GM12878 (cell line): ENCODE measurements at regions not wholly inside any gene's neighbourhood (a gene's known extent, or its start where the extent isn't known, plus 50 kb on each side); places are given as distances from the start of the nearest gene placed in this dataset.

Source experiments
- ATAC-seq: fragments of 200-7000 bp; cut with Tn5 transposase; 3 replicates; pipeline ENCODE4 v1.9.1; 2020; ENCODE audit warnings: mild to moderate bottlenecking, moderate library complexity
- BruUV-seq: library from RNA; stranded (reverse); fragments of 400-500 nt; replicated peaks from 2 replicates; lab custom pipeline; 2021; lab: Mats Ljungman, UMichigan
- CTCF ChIA-PET: fragments of 300-600 bp; sonication (Branson Sonifier 250); formaldehyde crosslinking; extraction: SDS; loops from one replicate; lab custom pipeline; 2021; ENCODE audit warnings: inconsistent platforms; lab: Yijun Ruan, JAX
- POLR2A ChIA-PET: fragments of 350-600 bp; formaldehyde crosslinking; extraction: SDS; loops from one replicate; lab custom pipeline; 2021; ENCODE audit warnings: inconsistent platforms; lab: Charles Lee
- RAD21 ChIA-PET: fragments of 300-600 bp; sonication (Branson Sonifier 250); formaldehyde crosslinking; loops from one replicate; lab custom pipeline; 2023; ENCODE audit warnings: antibody characterized with exemption; ENCODE audit not compliant: unreplicated experiment; lab: Charles Lee
- SMC1A ChIA-PET: fragments of 300-600 bp; sonication (Branson Sonifier 250); formaldehyde crosslinking; loops from one replicate; lab custom pipeline; 2023; ENCODE audit not compliant: unreplicated experiment, uncharacterized antibody; lab: Charles Lee
- DNase-seq: peaks from one replicate; pipeline ENCODE4 v3.0.0-alpha.2; 2011; ENCODE audit warnings: low read depth, low spot score
- FAIRE-seq: peaks from 3 replicates; lab custom pipeline; 2011; peaks lifted over from hg19 to GRCh38; lab: Jason Lieb, UNC
- H2AFZ ChIP-seq: 2 replicates; pipeline ENCODE4 v1.6.0; 2011; ENCODE audit warnings: low read depth, low read length, control low read depth; ENCODE audit not compliant: control insufficient read depth
- H3K27ac ChIP-seq: 2 replicates; pipeline ENCODE4 v1.5.1; 2011; ENCODE audit warnings: control low read depth; ENCODE audit not compliant: control insufficient read depth, insufficient read depth
- H3K27me3 ChIP-seq, 2 experiments: replicated peaks in 1 of 2; 2 replicates each; pipeline versions ENCODE4 v1.6.0 to v1.6.1; 2011; ENCODE audit warnings: low read length in 1 of 2; ENCODE audit not compliant: control insufficient read depth in 2 of 2, insufficient read depth in 2 of 2
- H3K36me3 ChIP-seq, 2 experiments: 2 replicates each; pipeline ENCODE4 v1.5.1; 2011; ENCODE audit warnings: low read length in 1 of 2; ENCODE audit not compliant: control insufficient read depth in 2 of 2, insufficient read depth in 2 of 2
- H3K4me1 ChIP-seq: 2 replicates; pipeline ENCODE4 v1.6.1; 2011; ENCODE audit warnings: mild to moderate bottlenecking, low read length, moderate library complexity, mixed read lengths; ENCODE audit not compliant: control insufficient read depth, insufficient read depth
- H3K4me2 ChIP-seq: 2 replicates; pipeline ENCODE4 v1.6.0; 2011; ENCODE audit warnings: control low read depth; ENCODE audit not compliant: control insufficient read depth, insufficient read depth
- H3K4me3 ChIP-seq: fragments of 200-600 bp; sonication (generic); 2 replicates; pipeline ENCODE4 v1.5.1; 2016
- H3K79me2 ChIP-seq: 2 replicates; pipeline ENCODE4 v1.6.0; 2011; ENCODE audit warnings: low read length; ENCODE audit not compliant: control insufficient read depth, insufficient read depth
- H3K9ac ChIP-seq: 2 replicates; pipeline ENCODE4 v1.8.0; 2011; ENCODE audit warnings: low read length, control low read depth, mixed read lengths; ENCODE audit not compliant: control insufficient read depth, insufficient read depth
- H3K9me3 ChIP-seq: replicated peaks from 3 replicates; pipeline ENCODE4 v1.5.1; 2011; ENCODE audit warnings: mild to moderate bottlenecking, low read length; ENCODE audit not compliant: control insufficient read depth, insufficient read depth
- H4K20me1 ChIP-seq: 2 replicates; pipeline ENCODE4 v1.6.0; 2011; ENCODE audit not compliant: control insufficient read depth, insufficient read depth
- HDAC2 ChIP-seq: fragments of 200-600 bp; sonication (generic); IDR thresholded peaks from 2 replicates; pipeline ENCODE4 v1.6.1; 2017
- TCF12 ChIP-seq: IDR thresholded peaks from 2 replicates; pipeline ENCODE4 v1.6.1; 2011; ENCODE audit warnings: low read depth, mild to moderate bottlenecking, low read length
- ZBED1 ChIP-seq: IDR thresholded peaks from 2 replicates; pipeline ENCODE4 v1.6.1; 2016; ENCODE audit warnings: borderline replicate concordance
- whole genome bisulfite sequencing: methylation state at CpG from one replicate; pipeline ENCODE4 v1.1.6; 2016; ENCODE audit warnings: low lambda C conversion rate; ENCODE audit not compliant: insufficient replicate concordance, insufficient coverage; ENCODE audit errors: missing lambda C conversion rate; 5-methylcytosine and 5-hydroxymethylcytosine counted together
- in situ Hi-C: fragments of 300-500 bp; cut with MboI; formaldehyde crosslinking; loops from 9 replicates; pipeline ENCODE4 v1.14.3; 2018; ENCODE audit warnings: mixed read lengths
- intact Hi-C: fragments of 100-400 bp; cut with micrococcal nuclease; formaldehyde crosslinking; loops from one replicate; pipeline ENCODE4 v1.14.2; 2022; ENCODE audit not compliant: unreplicated experiment
- TF ChIP-seq, protein P1 (sequence below): fragments of 450-650 bp; conservative IDR thresholded peaks from 2 replicates; pipeline ENCODE4 v1.6.1; 2017; ENCODE audit warnings: mild to moderate bottlenecking, moderate library complexity
- TF ChIP-seq, protein P2 (sequence below): fragments of 450-650 bp; IDR thresholded peaks from 2 replicates; pipeline ENCODE4 v1.6.1; 2016; ENCODE audit warnings: mild to moderate bottlenecking

DNA sequence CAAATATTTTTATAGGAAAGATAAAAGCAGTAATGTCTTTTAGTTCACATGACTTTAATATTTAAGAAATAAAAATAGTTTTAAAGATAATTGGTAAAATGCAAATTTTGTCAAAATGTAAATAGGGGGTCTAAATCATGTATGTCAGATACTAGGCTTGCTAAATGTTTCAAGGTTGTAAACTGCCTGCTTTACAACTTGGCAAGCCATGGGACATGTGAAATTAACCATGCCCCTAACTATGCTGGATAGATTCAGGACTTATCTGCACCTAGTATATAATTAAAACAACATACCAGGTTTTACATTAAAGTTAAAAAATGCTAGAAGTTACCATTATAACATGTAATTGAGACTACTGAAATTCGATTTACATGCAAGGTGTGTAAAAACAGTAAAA is 537.3 kb upstream of the MIS18BP1 start:
- H3K4me3 ChIP-seq, result no peak overlapping the region
- CTCF ChIA-PET, result interaction anchor here (0.7 to 1.3 kb wide), 2 partner anchors 9 to 46 kb away, joined by 3 to 4 read pairs; no protein-coding TSS in a partner anchor
- H3K9me3 ChIP-seq, result peaks cover 5% of the 10 kb centered on the region; the same call in 1 of the 3 replicates
- WGBS, result 0% methylated on average over 1 of the region's 1 CpG
- TF ChIP-seq ZBED1, result no peak
- no peak for TF ChIP-seq TCF12
- TF ChIP-seq HDAC2, result no peak
- TF ChIP-seq, protein P1, sequence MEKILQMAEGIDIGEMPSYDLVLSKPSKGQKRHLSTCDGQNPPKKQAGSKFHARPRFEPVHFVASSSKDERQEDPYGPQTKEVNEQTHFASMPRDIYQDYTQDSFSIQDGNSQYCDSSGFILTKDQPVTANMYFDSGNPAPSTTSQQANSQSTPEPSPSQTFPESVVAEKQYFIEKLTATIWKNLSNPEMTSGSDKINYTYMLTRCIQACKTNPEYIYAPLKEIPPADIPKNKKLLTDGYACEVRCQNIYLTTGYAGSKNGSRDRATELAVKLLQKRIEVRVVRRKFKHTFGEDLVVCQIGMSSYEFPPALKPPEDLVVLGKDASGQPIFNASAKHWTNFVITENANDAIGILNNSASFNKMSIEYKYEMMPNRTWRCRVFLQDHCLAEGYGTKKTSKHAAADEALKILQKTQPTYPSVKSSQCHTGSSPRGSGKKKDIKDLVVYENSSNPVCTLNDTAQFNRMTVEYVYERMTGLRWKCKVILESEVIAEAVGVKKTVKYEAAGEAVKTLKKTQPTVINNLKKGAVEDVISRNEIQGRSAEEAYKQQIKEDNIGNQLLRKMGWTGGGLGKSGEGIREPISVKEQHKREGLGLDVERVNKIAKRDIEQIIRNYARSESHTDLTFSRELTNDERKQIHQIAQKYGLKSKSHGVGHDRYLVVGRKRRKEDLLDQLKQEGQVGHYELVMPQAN, result no peak
- TF ChIP-seq, protein P2, sequence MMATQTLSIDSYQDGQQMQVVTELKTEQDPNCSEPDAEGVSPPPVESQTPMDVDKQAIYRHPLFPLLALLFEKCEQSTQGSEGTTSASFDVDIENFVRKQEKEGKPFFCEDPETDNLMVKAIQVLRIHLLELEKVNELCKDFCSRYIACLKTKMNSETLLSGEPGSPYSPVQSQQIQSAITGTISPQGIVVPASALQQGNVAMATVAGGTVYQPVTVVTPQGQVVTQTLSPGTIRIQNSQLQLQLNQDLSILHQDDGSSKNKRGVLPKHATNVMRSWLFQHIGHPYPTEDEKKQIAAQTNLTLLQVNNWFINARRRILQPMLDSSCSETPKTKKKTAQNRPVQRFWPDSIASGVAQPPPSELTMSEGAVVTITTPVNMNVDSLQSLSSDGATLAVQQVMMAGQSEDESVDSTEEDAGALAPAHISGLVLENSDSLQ, result no peak
- POLR2A ChIA-PET, result interaction anchor here (0.6 kb wide), 1 partner anchor 8 kb away, joined by 3 read pairs; no protein-coding TSS in a partner anchor
- in situ Hi-C loops, result no loop called here
- RAD21 ChIA-PET, result no interaction called here
- BruUV-seq, result no TSS peak
- H3K4me1 ChIP-seq, result no peaks in the 10 kb centered on the region
- H2AFZ ChIP-seq, result no peak overlapping the region
- FAIRE-seq (no peak), DNase-seq (no peak), ATAC-seq (no peak)
- H3K27me3 ChIP-seq, result no peaks in the 10 kb centered on the region
- H3K4me2 ChIP-seq, result no peak overlapping the region
- intact Hi-C loops, result no loop called here
- no peaks in the 10 kb centered on the region for H4K20me1 ChIP-seq
- no peak overlapping the region for H3K9ac ChIP-seq
- H3K27ac ChIP-seq, result no peak overlapping the region
- H3K79me2 ChIP-seq, result no peaks in the 10 kb centered on the region
- no peaks in the 10 kb centered on the region for H3K36me3 ChIP-seq
- SMC1A ChIA-PET, result interaction anchor here (0.5 to 2.2 kb wide), 4 partner anchors 9 to 90 kb away, joined by 3 to 5 read pairs (median 4); no protein-coding TSS in a partner anchor
